H1 (cell line): ENCODE measurements at regions not wholly inside any gene's neighbourhood (a gene's known extent, or its start where the extent isn't known, plus 50 kb on each side); places are given as distances from the start of the nearest gene placed in this dataset.

Source experiments
- CTCF ChIA-PET: fragments of 300-600 bp; sonication (Branson Sonifier 250); formaldehyde crosslinking; loops from one replicate; lab custom pipeline; 2021; ENCODE audit not compliant: partially characterized antibody; lab: Charles Lee
- POLR2A ChIA-PET: fragments of 300-600 bp; sonication (Branson Sonifier 250); formaldehyde crosslinking; loops from one replicate; lab custom pipeline; 2021; ENCODE audit warnings: inconsistent platforms; ENCODE audit not compliant: partially characterized antibody; lab: Charles Lee
- DNase-seq, 2 experiments: peaks; one replicate each; pipeline versions ENCODE4 v3.0.0 to v3.0.0-alpha.2; 2010 to 2022; ENCODE audit warnings: low spot score in 2 of 2, low read depth in 1 of 2, mixed read lengths in 1 of 2
- FAIRE-seq: peaks from 2 replicates; lab custom pipeline; 2011; peaks lifted over from hg19 to GRCh38; lab: Jason Lieb, UNC
- H2AFZ ChIP-seq: 2 replicates; pipeline ENCODE4 v1.8.1; 2012; ENCODE audit warnings: low read length, inconsistent platforms
- H2AK5ac ChIP-seq: 2 replicates; pipeline ENCODE4 v1.6.1; 2013; ENCODE audit warnings: low read depth, low read length
- H2BK120ac ChIP-seq: replicated peaks from 2 replicates; pipeline ENCODE3; 2013; ENCODE audit warnings: low read depth, low read length, inconsistent platforms
- H2BK12ac ChIP-seq: 2 replicates; pipeline ENCODE4 v1.6.1; 2013; ENCODE audit warnings: low read depth, low read length
- H2BK15ac ChIP-seq: 2 replicates; pipeline ENCODE4 v1.6.1; 2013; ENCODE audit warnings: low read length
- H2BK20ac ChIP-seq: 2 replicates; pipeline ENCODE4 v1.6.1; 2013; ENCODE audit warnings: low read length
- H2BK5ac ChIP-seq: 2 replicates; pipeline ENCODE4 v1.6.1; 2013; ENCODE audit warnings: low read depth, low read length
- H3K14ac ChIP-seq: 2 replicates; pipeline ENCODE4 v1.6.1; 2013; ENCODE audit warnings: inconsistent platforms; ENCODE audit not compliant: insufficient read length
- H3K18ac ChIP-seq: 2 replicates; pipeline ENCODE4 v1.6.1; 2013; ENCODE audit warnings: low read length; ENCODE audit errors: extremely low read depth
- H3K23ac ChIP-seq: 2 replicates; pipeline ENCODE4 v1.6.1; 2013; ENCODE audit warnings: inconsistent platforms; ENCODE audit not compliant: insufficient read length
- H3K23me2 ChIP-seq: 2 replicates; pipeline ENCODE4 v1.6.1; 2013; ENCODE audit warnings: low read depth, low read length
- H3K27ac ChIP-seq: 2 replicates; pipeline ENCODE4 v1.6.1; 2011; ENCODE audit warnings: low read depth, low read length, inconsistent platforms
- H3K27me3 ChIP-seq, 4 experiments: replicated peaks in 1 of 4; 1 replicate in 1 of 4; 2 replicates in 3 of 4; pipeline versions ENCODE4 v1.6.1 to v1.8.1; 2011 to 2013; ENCODE audit warnings: low read length in 3 of 4, mild to moderate bottlenecking in 3 of 4, inconsistent platforms in 2 of 4, mixed read lengths in 2 of 4, moderate library complexity in 1 of 4; ENCODE audit not compliant: control insufficient read depth in 3 of 4, insufficient read depth in 3 of 4; ENCODE audit errors: extremely low read depth in 1 of 4
- H3K36me3 ChIP-seq, 4 experiments: 2 replicates each; pipeline versions ENCODE4 v1.6.1 to v1.8.1; 2011 to 2013; ENCODE audit warnings: mild to moderate bottlenecking in 4 of 4, low read length in 3 of 4, moderate library complexity in 2 of 4, control low read depth in 1 of 4, inconsistent platforms in 1 of 4; ENCODE audit not compliant: insufficient read depth in 4 of 4, control insufficient read depth in 2 of 4
- H3K4ac ChIP-seq: replicated peaks from 2 replicates; pipeline ENCODE3; 2013; ENCODE audit warnings: low read length, low read depth, mixed read lengths, inconsistent platforms; ENCODE audit not compliant: insufficient read length
- H3K4me1 ChIP-seq, 4 experiments: replicated peaks in 1 of 4; 1 replicate in 1 of 4; 2 replicates in 3 of 4; pipeline versions ENCODE4 v1.6.1 to v1.8.1; 2011 to 2013; ENCODE audit warnings: low read length in 3 of 4, inconsistent platforms in 2 of 4, mixed read lengths in 1 of 4; ENCODE audit not compliant: insufficient read depth in 4 of 4, control insufficient read depth in 3 of 4
- H3K4me2 ChIP-seq, 2 experiments: 2 replicates each; pipeline versions ENCODE4 v1.6.1 to v1.8.1; 2011 to 2013; ENCODE audit warnings: low read depth in 2 of 2, low read length in 2 of 2, control low read depth in 1 of 2, inconsistent platforms in 1 of 2, mild to moderate bottlenecking in 1 of 2; ENCODE audit not compliant: insufficient read depth in 1 of 2
- H3K4me3 ChIP-seq, 4 experiments: fragments of 200-600, 300-600 bp in 1 of 4; sonication (generic), shearing (Covaris generic), sonication (Bioruptor Twin) in 1 of 4; 2 replicates each; pipeline versions ENCODE4 v1.5.1 to v1.8.1; 2011 to 2016; ENCODE audit warnings: low read length in 4 of 4, low read depth in 3 of 4, control low read depth in 2 of 4, inconsistent platforms in 2 of 4, mild to moderate bottlenecking in 2 of 4, mixed read lengths in 1 of 4, moderate library complexity in 1 of 4; ENCODE audit not compliant: insufficient read depth in 2 of 4; ENCODE audit errors: extremely low read depth in 1 of 4
- H3K56ac ChIP-seq: replicated peaks from 2 replicates; pipeline ENCODE3; 2013; ENCODE audit warnings: low read depth, mild to moderate bottlenecking, mixed read lengths, low read length, inconsistent platforms; ENCODE audit not compliant: insufficient read length
- H3K79me1 ChIP-seq: 2 replicates; pipeline ENCODE4 v1.6.1; 2013; ENCODE audit warnings: low read depth, low read length, control low read depth
- H3K79me2 ChIP-seq, 2 experiments: 2 replicates each; pipeline versions ENCODE4 v1.6.1 to v1.8.1; 2012 to 2013; ENCODE audit warnings: low read length in 2 of 2, mild to moderate bottlenecking in 2 of 2, inconsistent platforms in 1 of 2; ENCODE audit not compliant: insufficient read depth in 2 of 2, control insufficient read depth in 1 of 2
- H3K9ac ChIP-seq, 4 experiments: replicated peaks in 1 of 4; 1 replicate in 1 of 4; 2 replicates in 3 of 4; pipeline versions ENCODE4 v1.6.1 to v1.8.1; 2011 to 2013; ENCODE audit warnings: low read depth in 3 of 4, low read length in 3 of 4, control low read depth in 2 of 4, mild to moderate bottlenecking in 2 of 4, moderate library complexity in 2 of 4, inconsistent platforms in 1 of 4; ENCODE audit errors: extremely low read depth in 1 of 4
- H3K9me3 ChIP-seq, 2 experiments: 2 replicates each; pipeline versions ENCODE4 v1.6.1 to v1.8.1; 2012 to 2013; ENCODE audit warnings: mild to moderate bottlenecking in 2 of 2, moderate library complexity in 2 of 2, control low read depth in 1 of 2, inconsistent platforms in 1 of 2, low read depth in 1 of 2, low read length in 1 of 2, mixed read lengths in 1 of 2; ENCODE audit not compliant: insufficient read depth in 2 of 2
- H4K20me1 ChIP-seq, 2 experiments: replicated peaks in 1 of 2; 2 replicates each; pipeline versions ENCODE3 to v1.8.1; 2011 to 2013; ENCODE audit warnings: inconsistent platforms in 2 of 2, low read length in 2 of 2, mild to moderate bottlenecking in 1 of 2; ENCODE audit not compliant: insufficient read depth in 2 of 2, control insufficient read depth in 1 of 2
- H4K5ac ChIP-seq: 2 replicates; pipeline ENCODE4 v1.6.1; 2013; ENCODE audit warnings: low read length, low read depth, mixed read lengths, inconsistent platforms; ENCODE audit not compliant: insufficient read length
- H4K8ac ChIP-seq: 2 replicates; pipeline ENCODE4 v1.8.0; 2013; ENCODE audit warnings: mild to moderate bottlenecking, moderate library complexity, low read length, inconsistent platforms; ENCODE audit not compliant: insufficient read depth; ENCODE audit errors: extremely low read depth
- H4K91ac ChIP-seq: replicated peaks from 2 replicates; pipeline ENCODE3; 2013; ENCODE audit warnings: low read length, mixed read lengths, inconsistent platforms; ENCODE audit not compliant: insufficient read length
- BACH1 ChIP-seq: IDR thresholded peaks from 2 replicates; pipeline ENCODE4 v1.6.1; 2012; ENCODE audit warnings: low read length, improper control_type of control experiment
- CREB1 ChIP-seq: IDR thresholded peaks from 2 replicates; pipeline ENCODE4 v1.6.1; 2012; ENCODE audit warnings: inconsistent platforms
- SIRT6 ChIP-seq: IDR thresholded peaks from one replicate; pipeline ENCODE4 v1.7.1; 2012; ENCODE audit warnings: low read length, inconsistent platforms
- SRF ChIP-seq: IDR thresholded peaks from 2 replicates; pipeline ENCODE4 v1.6.1; 2011; ENCODE audit warnings: mild to moderate bottlenecking, low read depth, low read length, moderate library complexity
- TAF1 ChIP-seq: IDR thresholded peaks from 2 replicates; pipeline ENCODE4 v1.6.1; 2011; ENCODE audit warnings: mild to moderate bottlenecking, low read depth, low read length
- WGBS, 2 experiments: shearing (Covaris generic) in 1 of 2; methylation state at CpG; one replicate each; pipeline versions ENCODE4 v1.1.6 to v1.1.7; 2013 to 2015; ENCODE audit warnings: low lambda C conversion rate in 2 of 2, mixed read lengths in 2 of 2, inconsistent platforms in 1 of 2, low coverage in 1 of 2, missing lambda C conversion rate in 1 of 2; ENCODE audit not compliant: insufficient replicate concordance in 2 of 2, insufficient coverage in 1 of 2, insufficient read length in 1 of 2; ENCODE audit errors: extremely low coverage in 1 of 2, missing lambda C conversion rate in 1 of 2; 5-methylcytosine and 5-hydroxymethylcytosine counted together

- no peak for TF ChIP-seq BACH1
Observed at GRCh38 chr6:113162739-113163138, 694.4 kb upstream of the MARCKS start (continued).

GRCh38 chr6:113168057-113168456 lies 689.1 kb upstream of the MARCKS start:
- Histone ChIP-seq H4K8ac (no peak overlapping the region), H2BK120ac (no peak overlapping the region), H3K23ac (no peak overlapping the region), H2BK5ac (no peak overlapping the region), H4K91ac (no peak overlapping the region), H2BK12ac (no peak overlapping the region), H2AFZ (no peak overlapping the region), H3K4me2 (no peak overlapping the region), H3K79me1 (no peaks in the 10 kb centered on the region), H3K4ac (no peak overlapping the region), H3K14ac (no peak overlapping the region), H3K56ac (no peak overlapping the region), H3K4me3 (no peak overlapping the region), H4K5ac (no peak overlapping the region), H3K9ac (no peak overlapping the region), H3K27me3 (no peaks in the 10 kb centered on the region), H3K9me3 (no peaks in the 10 kb centered on the region), H3K36me3 (no peaks in the 10 kb centered on the region), H2BK15ac (no peak overlapping the region), H2AK5ac (no peak overlapping the region), H3K79me2 (no peaks in the 10 kb centered on the region), H4K20me1 (no peaks in the 10 kb centered on the region), H3K18ac (no peak overlapping the region), H3K4me1 (no peaks in the 10 kb centered on the region), H3K23me2 (no peaks in the 10 kb centered on the region), H3K27ac (no peak overlapping the region), H2BK20ac (no peak overlapping the region)
- FAIRE-seq (no peak), DNase-seq (no peak)
- TF ChIP-seq SRF (no peak), CREB1 (no peak), TAF1 (no peak), SIRT6 (no peak)
- WGBS, 2 experiments = 93% methylated on average over 1 of the region's 1 CpG; no CpG with 5 or more reads in 1 of the 2 experiments
- POLR2A ChIA-PET = no interaction called here
- CTCF ChIA-PET = interaction anchor here (0.6 to 1.5 kb wide), 3 partner anchors 20 to 139 kb away, joined by 3 to 4 read pairs (median 3); no protein-coding TSS in a partner anchor
